Fibroblast of lung (primary cell): ENCODE measurements at regions not wholly inside any gene's neighbourhood (a gene's known extent, or its start where the extent isn't known, plus 50 kb on each side); places are given as distances from the start of the nearest gene placed in this dataset.

ENCODE experiments used
- DNase-seq, 2 donors: peaks; one replicate each; pipeline versions ENCODE4 v3.0.0 to v3.0.0-alpha.2; 2010; ENCODE audit warnings: low read depth in 2 of 2
- H2AFZ ChIP-seq: 2 replicates; pipeline ENCODE4 v1.5.1; 2012; ENCODE audit warnings: low read length, control low read depth, inconsistent platforms
- H3K27ac ChIP-seq: 2 replicates; pipeline ENCODE4 v1.5.1; 2011; ENCODE audit warnings: low read length, control low read depth; ENCODE audit not compliant: insufficient read depth
- H3K27me3 ChIP-seq: 2 replicates; pipeline ENCODE4 v1.5.1; 2011; ENCODE audit warnings: mild to moderate bottlenecking, low read length; ENCODE audit not compliant: control insufficient read depth, insufficient read depth
- H3K36me3 ChIP-seq: 2 replicates; pipeline ENCODE4 v1.5.1; 2011; ENCODE audit warnings: low read length; ENCODE audit not compliant: control insufficient read depth, insufficient read depth
- H3K4me1 ChIP-seq: 2 replicates; pipeline ENCODE4 v1.5.1; 2011; ENCODE audit warnings: low read length; ENCODE audit not compliant: control insufficient read depth, insufficient read depth; ENCODE audit errors: extremely low read depth
- H3K4me2 ChIP-seq: 2 replicates; pipeline ENCODE4 v1.5.1; 2011; ENCODE audit warnings: low read length, control low read depth; ENCODE audit not compliant: insufficient read depth; ENCODE audit errors: extremely low read depth
- H3K4me3 ChIP-seq, 4 experiments: fragments of 200-600 bp in 1 of 4; sonication (generic) in 1 of 4; replicated peaks in 1 of 4; 2 replicates each; pipeline ENCODE4 v1.5.1; 2011 to 2016; ENCODE audit warnings: low read length in 4 of 4, low read depth in 3 of 4, mild to moderate bottlenecking in 3 of 4, control low read depth in 2 of 4, inconsistent platforms in 1 of 4, mixed read lengths in 1 of 4; ENCODE audit not compliant: insufficient read depth in 1 of 4; ENCODE audit errors: control extremely low read depth in 1 of 4
- H3K79me2 ChIP-seq: 2 replicates; pipeline ENCODE4 v1.5.1; 2012; ENCODE audit warnings: mild to moderate bottlenecking, low read length, inconsistent platforms; ENCODE audit not compliant: control insufficient read depth, insufficient read depth
- H3K9ac ChIP-seq: 2 replicates; pipeline ENCODE4 v1.5.1; 2011; ENCODE audit warnings: mild to moderate bottlenecking, low read length, control low read depth; ENCODE audit not compliant: insufficient read depth
- H3K9me3 ChIP-seq: 2 replicates; pipeline ENCODE4 v1.5.1; 2012; ENCODE audit warnings: low read depth, low read length; ENCODE audit not compliant: control insufficient read depth, insufficient read depth
- H4K20me1 ChIP-seq: 2 replicates; pipeline ENCODE4 v1.5.1; 2011; ENCODE audit warnings: low read length; ENCODE audit not compliant: control insufficient read depth, insufficient read depth; ENCODE audit errors: extremely low read depth
- CTCF ChIP-seq, 2 donors: IDR thresholded peaks in 1 of 2; conservative IDR thresholded peaks in 1 of 2; 1 replicate in 1 of 2; 2 replicates in 1 of 2; pipeline ENCODE4 v1.5.1; 2011 to 2012; ENCODE audit warnings: low read length in 2 of 2, control low read depth in 1 of 2, inconsistent platforms in 1 of 2, low read depth in 1 of 2, mild to moderate bottlenecking in 1 of 2
- EZH2 ChIP-seq: IDR thresholded peaks from 2 replicates; pipeline ENCODE4 v1.5.1; 2012; ENCODE audit warnings: low read length, control low read depth, mild to moderate bottlenecking; ENCODE audit errors: missing control alignments

DNA sequence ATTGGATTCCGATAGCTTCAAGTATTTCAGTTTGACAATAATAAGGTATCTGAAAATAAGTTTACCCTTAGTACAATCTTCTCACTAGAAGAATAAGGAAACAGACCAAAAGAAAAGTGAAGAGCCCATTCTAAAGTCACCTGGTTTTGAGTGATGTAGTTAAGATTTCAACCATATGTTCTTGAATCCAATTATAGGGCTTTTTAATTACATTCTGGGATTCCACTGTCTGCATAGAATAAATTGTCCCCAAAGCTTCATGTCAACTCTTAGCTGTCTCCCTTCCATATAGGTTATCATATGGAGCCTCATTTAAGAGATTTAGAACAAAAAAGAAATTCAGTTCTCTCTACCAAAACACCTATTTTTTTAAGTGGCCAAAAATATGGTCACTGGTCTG, 1158.8 kb downstream of the IGSF11 start:
- H3K27ac ChIP-seq: no peak overlapping the region
- no peak overlapping the region for H2AFZ ChIP-seq
- H3K79me2 ChIP-seq: no peaks in the 10 kb centered on the region
- H3K36me3 ChIP-seq: no peaks in the 10 kb centered on the region
- H3K9me3 ChIP-seq: no peaks in the 10 kb centered on the region
- DNase-seq: no peak
- H3K9ac ChIP-seq: no peak overlapping the region
- no peak overlapping the region for H3K4me2 ChIP-seq
- no peaks in the 10 kb centered on the region for H3K4me1 ChIP-seq
- H3K27me3 ChIP-seq: no peaks in the 10 kb centered on the region
- no peak overlapping the region for H3K4me3 ChIP-seq
- TF ChIP-seq CTCF (conservative IDR thresholded peaks at IDR 0.05 in 1 of 2, IDR thresholded peaks at IDR 0.05 in 1 of 2; ENCODE audit: low read depth in 1 of 2, low read length in 2 of 2) (no peak), EZH2 (no peak)
- no peaks in the 10 kb centered on the region for H4K20me1 ChIP-seq

- H3K27ac ChIP-seq: no peak overlapping the region
- H3K4me3 ChIP-seq: no peak overlapping the region
- no peaks in the 10 kb centered on the region for H3K79me2 ChIP-seq
- no peaks in the 10 kb centered on the region for H3K9me3 ChIP-seq
- no peaks in the 10 kb centered on the region for H3K4me1 ChIP-seq
- no peaks in the 10 kb centered on the region for H3K27me3 ChIP-seq
- H3K9ac ChIP-seq: no peak overlapping the region
- no peaks in the 10 kb centered on the region for H4K20me1 ChIP-seq
- H2AFZ ChIP-seq: no peak overlapping the region
- no peak overlapping the region for H3K4me2 ChIP-seq
- DNase-seq: no peak
- TF ChIP-seq CTCF (conservative IDR thresholded peaks at IDR 0.05 in 1 of 2, IDR thresholded peaks at IDR 0.05 in 1 of 2; ENCODE audit: low read depth in 1 of 2, low read length in 2 of 2): no peak
- no peak for TF ChIP-seq EZH2
- no peaks in the 10 kb centered on the region for H3K36me3 ChIP-seq
Observed at GRCh38 chr3:117880638-117881037, 1154.0 kb downstream of the IGSF11 start.

DNA sequence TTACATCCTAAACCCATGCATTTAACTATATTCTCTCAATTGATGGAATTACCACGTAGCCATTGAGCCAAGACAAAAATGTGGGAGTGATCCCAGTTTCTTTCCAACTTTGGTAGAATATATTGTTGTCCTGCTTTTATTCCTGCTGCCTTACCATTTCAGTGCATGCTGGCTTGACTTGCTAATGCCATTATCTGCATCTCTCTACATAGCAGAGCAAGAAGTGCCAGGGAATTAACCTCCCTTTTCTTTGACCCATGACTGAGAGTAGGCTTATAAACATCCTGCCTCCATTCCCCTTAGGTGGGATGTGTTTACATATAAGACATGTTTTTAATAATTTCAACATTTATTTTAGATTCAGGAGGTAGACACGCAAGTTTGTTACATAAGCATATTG, 1153.4 kb downstream of the IGSF11 start:
- Histone ChIP-seq H3K27ac (no peak overlapping the region), H3K27me3 (no peaks in the 10 kb centered on the region), H3K9ac (no peak overlapping the region), H4K20me1 (no peaks in the 10 kb centered on the region), H3K4me2 (no peak overlapping the region), H2AFZ (no peak overlapping the region), H3K79me2 (no peaks in the 10 kb centered on the region), H3K4me3 (no peak overlapping the region), H3K4me1 (no peaks in the 10 kb centered on the region), H3K36me3 (no peaks in the 10 kb centered on the region), H3K9me3 (no peaks in the 10 kb centered on the region)
- TF ChIP-seq CTCF (conservative IDR thresholded peaks at IDR 0.05 in 1 of 2, IDR thresholded peaks at IDR 0.05 in 1 of 2; ENCODE audit: low read depth in 1 of 2, low read length in 2 of 2) (no peak), EZH2 (no peak)
- DNase-seq: no peak
